Mucosa of descending colon (tissue), 3 donors: ENCODE measurements at regions not wholly inside any gene's neighbourhood (a gene's known extent, or its start where the extent isn't known, plus 50 kb on each side); places are given as distances from the start of the nearest gene placed in this dataset.
A peak's percentile ranks its signal among the peaks of the same experiment; 100 is the strongest.

Experiments
- ATAC-seq: fragments of 200-7000 bp; cut with Tn5 transposase; one replicate; pipeline ENCODE4 v1.9.1; 2020; ENCODE audit warnings: mild to moderate bottlenecking, moderate library complexity
- DNase-seq, 3 donors: peaks; one replicate each; pipeline ENCODE4 v3.0.0-alpha.2; 2020
- H3K36me3 ChIP-seq: fragments of 200-600 bp; one replicate; pipeline ENCODE4 v1.8.0; 2021; ENCODE audit warnings: low read depth, mild to moderate bottlenecking
- H3K4me1 ChIP-seq: fragments of 200-600 bp; one replicate; pipeline ENCODE4 v1.8.0; 2021; ENCODE audit warnings: low read depth, mild to moderate bottlenecking
- H3K4me3 ChIP-seq: fragments of 200-600 bp; one replicate; pipeline ENCODE4 v1.8.0; 2021; ENCODE audit warnings: mild to moderate bottlenecking
- H3K9me3 ChIP-seq: fragments of 200-600 bp; one replicate; pipeline ENCODE4 v1.8.0; 2021; ENCODE audit warnings: mild to moderate bottlenecking
- CTCF ChIP-seq: fragments of 200-600 bp; IDR thresholded peaks from one replicate; pipeline ENCODE4 v1.8.0; 2022; ENCODE audit warnings: antibody characterized with exemption, mild to moderate bottlenecking
- intact Hi-C, 2 donors: fragments of 100-400 bp; cut with DNase I in 1 of 2; cut with micrococcal nuclease in 1 of 2; formaldehyde crosslinking; loops; one replicate each; pipeline versions ENCODE4 v1.11.0 to v1.11.1; 2022; cut with DNase I, micrococcal nuclease
- donor health status: DM: no; HTN: no; CAD: no; lungs with moderate emphysema.
- donor health status: DM: no; HTN: no; CAD: no.
- donor health status: DM: no; HTN: yes; CAD: no.

- Histone ChIP-seq H3K4me1 (no peaks in the 10 kb centered on the region), H3K4me3 (no peak overlapping the region), H3K36me3 (no peaks in the 10 kb centered on the region), H3K9me3 (no peaks in the 10 kb centered on the region)
- no peak for TF ChIP-seq CTCF
- DNase-seq (no peak), ATAC-seq (no peak)
- intact Hi-C loops, result no loop called here
Observed at GRCh38 chr5:127993476-127993875, 90.1 kb upstream of the SLC12A2 start.

- Histone ChIP-seq H3K4me3 (no peak overlapping the region), H3K4me1 (no peaks in the 10 kb centered on the region), H3K36me3 (no peaks in the 10 kb centered on the region), H3K9me3 (no peaks in the 10 kb centered on the region)
- ATAC-seq (no peak), DNase-seq (no peak)
- no peak for TF ChIP-seq CTCF
- intact Hi-C loops, result no loop called here
Observed at GRCh38 chr5:127994087-127994660, 89.4 kb upstream of the SLC12A2 start.

- ATAC-seq (no peak), DNase-seq (no peak)
- Histone ChIP-seq H3K4me1 (no peaks in the 10 kb centered on the region), H3K4me3 (no peak overlapping the region), H3K9me3 (no peaks in the 10 kb centered on the region), H3K36me3 (no peaks in the 10 kb centered on the region)
- no peak for TF ChIP-seq CTCF
- intact Hi-C loops, result no loop called here
Observed at GRCh38 chr5:127995556-127995955, 88.0 kb upstream of the SLC12A2 start.

GRCh38 chr5:127997201-127997704 is 86.3 kb upstream of the SLC12A2 start:
- H3K36me3 ChIP-seq, result no peaks in the 10 kb centered on the region
- no peak overlapping the region for H3K4me3 ChIP-seq
- intact Hi-C loops, result no loop called here
- peak; percentile 10 for ATAC-seq
- no peak for TF ChIP-seq CTCF
- no peaks in the 10 kb centered on the region for H3K4me1 ChIP-seq
- DNase-seq, result no peak
- no peaks in the 10 kb centered on the region for H3K9me3 ChIP-seq

- intact Hi-C loops, result no loop called here
- H3K4me3 ChIP-seq, result no peak overlapping the region
- no peaks in the 10 kb centered on the region for H3K9me3 ChIP-seq
- no peaks in the 10 kb centered on the region for H3K36me3 ChIP-seq
- DNase-seq (no peak), ATAC-seq (no peak)
- TF ChIP-seq CTCF, result no peak
- no peaks in the 10 kb centered on the region for H3K4me1 ChIP-seq
Observed at GRCh38 chr5:127998950-127999615, 84.5 kb upstream of the SLC12A2 start.
